GM23338 (cell line): ENCODE measurements at regions not wholly inside any gene's neighbourhood (a gene's known extent, or its start where the extent isn't known, plus 50 kb on each side); places are given as distances from the start of the nearest gene placed in this dataset.
"Not testable (repeated sequence)": the region's sequence is repeated elsewhere in the genome, so short reads cannot be mapped to it uniquely, and the experiment has no call there.

Experiments
- ATAC-seq: fragments of 200-7000 bp; cut with Tn5 transposase; 3 replicates; pipeline ENCODE4 v1.9.1; 2020
- DNase-seq: peaks from one replicate; pipeline ENCODE4 v3.0.0-alpha.2; 2015; ENCODE audit warnings: low spot score
- H2AFZ ChIP-seq: fragments of 200-600 bp; sonication (generic); 2 replicates; pipeline ENCODE4 v1.8.0; 2016; ENCODE audit warnings: antibody characterized with exemption, mild to moderate bottlenecking, moderate library complexity
- H3F3A ChIP-seq: fragments of 200-600 bp; sonication (generic); replicated peaks from 2 replicates; pipeline ENCODE4 v1.8.0; 2017; ENCODE audit warnings: antibody characterized with exemption, mixed run types, low read depth
- H3K27ac ChIP-seq: fragments of 200-600 bp; sonication (generic); 2 replicates; pipeline ENCODE4 v1.6.1; 2016; ENCODE audit warnings: low read depth
- H3K27me3 ChIP-seq: fragments of 200-600 bp; sonication (generic); 2 replicates; pipeline ENCODE4 v1.8.0; 2016; ENCODE audit warnings: mild to moderate bottlenecking, mixed run types, moderate library complexity; ENCODE audit not compliant: insufficient read depth
- H3K36me3 ChIP-seq: fragments of 200-600 bp; sonication (generic); 2 replicates; pipeline ENCODE4 v1.8.0; 2016; ENCODE audit warnings: mild to moderate bottlenecking; ENCODE audit not compliant: insufficient read depth
- H3K4me1 ChIP-seq: fragments of 200-600 bp; sonication (generic); 2 replicates; pipeline ENCODE4 v1.8.0; 2016; ENCODE audit warnings: mild to moderate bottlenecking, moderate library complexity; ENCODE audit not compliant: insufficient read depth
- H3K4me2 ChIP-seq: fragments of 200-600 bp; sonication (generic); 2 replicates; pipeline ENCODE4 v1.7.1; 2017; ENCODE audit warnings: mixed run types
- H3K4me3 ChIP-seq: fragments of 200-600 bp; sonication (generic); 2 replicates; pipeline ENCODE4 v1.6.1; 2016; ENCODE audit warnings: mixed run types
- H3K79me2 ChIP-seq: fragments of 200-600 bp; sonication (generic); replicated peaks from 2 replicates; pipeline ENCODE4 v1.8.0; 2017; ENCODE audit warnings: mild to moderate bottlenecking; ENCODE audit not compliant: insufficient read depth
- H3K9me2 ChIP-seq: fragments of 200-600 bp; sonication (generic); 2 replicates; pipeline ENCODE4 v1.8.0; 2017; ENCODE audit not compliant: insufficient read depth
- H4K20me1 ChIP-seq: fragments of 200-600 bp; sonication (generic); replicated peaks from 2 replicates; pipeline ENCODE4 v1.8.0; 2017; ENCODE audit warnings: mild to moderate bottlenecking; ENCODE audit not compliant: insufficient read depth
- H3K27ac Mint-ChIP-seq: 2 replicates; pipeline ENCODE4 v1.8.0; 2020; ENCODE audit warnings: inconsistent platforms, mild to moderate bottlenecking, moderate library complexity, mixed read lengths
- H3K27me3 Mint-ChIP-seq: 3 replicates; pipeline ENCODE4 v1.8.0; 2022; ENCODE audit warnings: low read depth, mild to moderate bottlenecking, moderate library complexity, mixed read lengths, inconsistent platforms; ENCODE audit not compliant: insufficient read depth, poor library complexity
- H3K36me3 Mint-ChIP-seq: 3 replicates; pipeline ENCODE4 v1.8.0; 2021; ENCODE audit warnings: low read depth, mild to moderate bottlenecking, inconsistent platforms, moderate library complexity, mixed read lengths
- H3K4me1 Mint-ChIP-seq: 3 replicates; pipeline ENCODE4 v1.8.0; 2020; ENCODE audit warnings: mild to moderate bottlenecking, inconsistent platforms, mixed read lengths
- H3K4me3 Mint-ChIP-seq: 3 replicates; pipeline ENCODE4 v1.8.0; 2021; ENCODE audit warnings: moderate library complexity, mild to moderate bottlenecking, inconsistent platforms, mixed read lengths
- H3K9me3 Mint-ChIP-seq: 3 replicates; pipeline ENCODE4 v1.8.0; 2020; ENCODE audit warnings: moderate library complexity, mild to moderate bottlenecking, inconsistent platforms, mixed read lengths

GRCh38 chr4:189711956-189712355, 228.7 kb upstream of the FRG1 start:
- not testable (repeated sequence) for H3K9me2 ChIP-seq, H3K4me2 ChIP-seq, DNase-seq, H3K4me3 Mint-ChIP-seq, H3K4me1 Mint-ChIP-seq, H3F3A ChIP-seq, H2AFZ ChIP-seq, H3K36me3 ChIP-seq, ATAC-seq, H3K27ac ChIP-seq, H3K4me1 ChIP-seq, H3K27me3 Mint-ChIP-seq, H3K27me3 ChIP-seq, H3K36me3 Mint-ChIP-seq, H3K4me3 ChIP-seq, H3K27ac Mint-ChIP-seq, H3K79me2 ChIP-seq, H4K20me1 ChIP-seq
- peaks cover 25% of the 10 kb centered on the region; the same call in 2 of the 3 replicates for H3K9me3 Mint-ChIP-seq

GRCh38 chr4:189721016-189721993, 219.4 kb upstream of the FRG1 start:
- peak; percentile 42; the same call in 2 of the 3 replicates for ATAC-seq
- Histone ChIP-seq H3K4me3 (peak overlapping the region; percentile 49), H3K4me2 (peak overlapping the region; percentile 43; the same call in 1 of the 2 replicates)
- not testable (repeated sequence) for H3K36me3 ChIP-seq, H3K9me2 ChIP-seq, H3K4me1 ChIP-seq, DNase-seq, H3K36me3 Mint-ChIP-seq, H3K27ac ChIP-seq, H3K27me3 Mint-ChIP-seq, H4K20me1 ChIP-seq, H3K4me1 Mint-ChIP-seq, H3F3A ChIP-seq, H3K27ac Mint-ChIP-seq, H3K27me3 ChIP-seq, H3K79me2 ChIP-seq, H2AFZ ChIP-seq
- H3K4me3 Mint-ChIP-seq: peak overlapping the region; percentile 67
- H3K9me3 Mint-ChIP-seq: peaks cover 40% of the 10 kb centered on the region

GRCh38 chr4:189722324-189723003, 218.2 kb upstream of the FRG1 start:
- peaks cover 42% of the 10 kb centered on the region for H3K9me3 Mint-ChIP-seq
- not testable (repeated sequence) for H3K27ac ChIP-seq, H2AFZ ChIP-seq, H3K4me2 ChIP-seq, H4K20me1 ChIP-seq, H3F3A ChIP-seq, H3K4me1 ChIP-seq, H3K27me3 Mint-ChIP-seq, H3K4me1 Mint-ChIP-seq, H3K79me2 ChIP-seq, H3K36me3 Mint-ChIP-seq, H3K9me2 ChIP-seq, H3K27ac Mint-ChIP-seq, H3K36me3 ChIP-seq, H3K27me3 ChIP-seq
- peak overlapping the region; percentile 30; the same call in 2 of the 3 replicates for H3K4me3 Mint-ChIP-seq
- peak; percentile 56 for ATAC-seq
- peak; percentile 76 for DNase-seq
- peak overlapping the region; percentile 49 for H3K4me3 ChIP-seq

- not testable (repeated sequence) for H3K36me3 ChIP-seq, H4K20me1 ChIP-seq, H3K4me1 ChIP-seq, H3K36me3 Mint-ChIP-seq, H3K4me1 Mint-ChIP-seq, H3K27ac ChIP-seq, DNase-seq, H3K79me2 ChIP-seq, H3K4me3 ChIP-seq, ATAC-seq, H3K4me2 ChIP-seq, H2AFZ ChIP-seq, H3K9me2 ChIP-seq, H3K27ac Mint-ChIP-seq, H3F3A ChIP-seq, H3K27me3 Mint-ChIP-seq, H3K27me3 ChIP-seq, H3K4me3 Mint-ChIP-seq
- H3K9me3 Mint-ChIP-seq: peaks cover 36% of the 10 kb centered on the region
These were observed 212.6 kb upstream of the FRG1 start for GRCh38 chr4:189727982-189728638.
